Retina (tissue), 1 donor: ENCODE measurements at regions not wholly inside any gene's neighbourhood (a gene's known extent, or its start where the extent isn't known, plus 50 kb on each side); places are given as distances from the start of the nearest gene placed in this dataset.
"Not testable (repeated sequence)": the region's sequence is repeated elsewhere in the genome, so short reads cannot be mapped to it uniquely, and the experiment has no call there.

Source experiments
- DNase-seq: peaks from one replicate; pipeline ENCODE4 v3.0.0-alpha.2; 2016

- DNase-seq, result no peak
These were observed 159.7 kb downstream of the VSIG4 start for GRCh38 chrX:65879977-65880799.

GRCh38 chrX:65878456-65878855, 161.4 kb downstream of the VSIG4 start:
- no peak for DNase-seq

DNA sequence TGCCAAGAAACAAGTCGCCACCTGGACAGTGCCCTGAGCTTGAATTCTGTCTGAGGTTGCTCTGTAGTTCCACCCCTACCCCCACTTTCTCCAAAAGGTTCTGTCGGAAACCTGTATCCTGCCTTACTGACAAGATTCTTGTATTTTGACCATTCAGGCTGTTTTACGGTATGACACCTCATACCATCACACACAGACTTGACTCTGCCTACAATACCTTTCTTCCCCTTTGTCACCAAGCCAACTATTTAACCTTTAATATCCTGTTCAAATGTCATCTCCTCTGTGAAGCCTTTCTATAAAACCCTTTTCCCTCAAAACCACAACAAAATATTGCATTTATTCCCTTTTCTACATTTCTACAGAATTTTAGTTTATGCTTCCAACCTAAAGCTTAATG, 161.9 kb downstream of the VSIG4 start:
- DNase-seq, result no peak

DNA sequence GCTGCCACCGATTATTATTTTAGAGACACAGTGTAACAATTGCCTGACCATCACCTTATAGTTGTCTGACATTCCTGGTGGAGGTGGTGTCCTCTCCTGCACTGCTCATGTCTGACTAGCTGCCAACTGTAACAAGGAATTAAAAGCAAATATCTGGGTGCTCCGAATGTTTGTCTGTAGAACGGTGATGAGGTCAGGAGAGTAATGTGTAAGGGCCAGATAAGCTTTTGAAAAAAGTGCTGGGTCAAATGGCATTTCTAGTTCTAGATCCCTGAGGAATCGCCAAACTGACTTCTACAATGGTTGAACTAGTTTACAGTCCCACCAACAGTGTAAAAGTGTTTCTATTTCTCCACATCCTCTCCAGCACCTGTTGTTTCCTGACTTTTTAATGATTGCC, 164.3 kb downstream of the VSIG4 start:
- DNase-seq, result not testable (repeated sequence)

- DNase-seq, result no peak
These were observed 165.1 kb downstream of the VSIG4 start for GRCh38 chrX:65874765-65875164.

GRCh38 chrX:65874110-65874509, 165.8 kb downstream of the VSIG4 start:
- no peak for DNase-seq

GRCh38 chrX:65873385-65873784, 166.5 kb downstream of the VSIG4 start:
- DNase-seq, result no peak

DNA sequence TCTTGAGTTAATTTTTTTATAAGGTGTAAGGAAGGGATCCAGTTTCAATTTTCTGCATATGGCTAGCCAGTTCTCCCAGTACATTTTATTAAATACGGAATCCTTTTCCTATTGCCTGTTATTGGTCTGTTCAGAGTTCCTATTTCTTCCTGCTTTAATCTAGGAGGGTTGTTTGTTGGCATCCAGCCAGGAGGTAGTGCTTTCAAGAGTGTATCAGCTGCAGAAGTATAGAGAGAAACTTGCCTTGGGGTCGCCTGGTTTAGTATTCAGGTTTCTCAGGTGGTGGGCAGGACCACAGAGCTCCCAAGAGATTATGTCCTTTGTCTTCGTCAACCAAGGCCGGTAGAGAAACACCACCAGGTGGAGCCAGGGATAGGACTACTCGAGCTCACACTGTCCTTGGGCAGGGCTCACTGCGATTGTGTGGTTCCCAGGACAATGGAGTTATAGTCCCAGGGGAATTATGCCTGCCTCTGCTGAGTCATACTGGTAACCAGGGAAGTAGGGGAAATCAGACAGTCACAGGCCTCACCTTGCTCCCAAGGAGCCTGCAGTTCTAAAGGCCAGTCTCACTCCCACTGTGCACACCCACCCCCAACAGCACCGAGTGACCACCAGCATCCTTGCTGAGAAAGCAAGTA, 168.1 kb downstream of the VSIG4 start:
- no peak for DNase-seq

GRCh38 chrX:65870544-65870943, 169.3 kb downstream of the VSIG4 start:
- DNase-seq, result not testable (repeated sequence)

DNA sequence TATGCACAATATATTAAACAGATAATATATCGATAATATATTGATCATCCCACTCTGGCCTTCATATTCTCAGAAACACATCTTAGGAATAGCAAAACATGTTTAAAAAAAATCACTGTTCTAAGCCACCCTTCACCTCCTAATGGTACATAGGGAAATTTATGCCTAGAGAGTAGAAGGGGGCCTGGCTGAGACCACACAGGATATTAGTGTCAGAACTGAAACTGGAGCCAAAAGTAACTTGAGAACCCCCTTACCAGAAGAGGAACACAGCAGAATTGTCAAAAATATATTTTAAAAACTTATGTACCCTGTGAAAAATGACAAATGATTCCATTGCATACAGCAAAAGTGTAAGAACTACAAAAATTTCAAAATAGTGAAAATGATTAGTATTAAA, 173.1 kb downstream of the VSIG4 start:
- no peak for DNase-seq

DNA sequence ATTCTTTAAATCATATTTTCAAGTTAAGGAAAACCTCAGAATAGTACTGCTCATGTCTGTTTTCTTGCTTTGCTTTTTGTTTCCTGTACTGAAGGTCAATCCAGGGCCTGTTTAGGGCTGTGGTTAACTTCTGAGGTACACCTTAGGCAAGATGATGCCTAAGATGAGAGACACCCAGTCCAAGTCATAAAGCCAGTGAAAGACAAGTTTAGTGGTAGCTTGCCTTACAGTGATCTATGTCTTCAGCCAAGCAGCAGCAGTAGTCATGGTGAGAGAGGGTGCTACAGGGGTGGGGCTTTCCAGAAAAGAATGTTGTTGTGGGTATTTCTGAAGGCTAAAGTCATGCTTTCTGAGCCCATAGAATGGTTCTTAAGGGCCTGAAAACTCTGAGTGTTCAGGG, 173.7 kb downstream of the VSIG4 start:
- DNase-seq, result no peak

DNA sequence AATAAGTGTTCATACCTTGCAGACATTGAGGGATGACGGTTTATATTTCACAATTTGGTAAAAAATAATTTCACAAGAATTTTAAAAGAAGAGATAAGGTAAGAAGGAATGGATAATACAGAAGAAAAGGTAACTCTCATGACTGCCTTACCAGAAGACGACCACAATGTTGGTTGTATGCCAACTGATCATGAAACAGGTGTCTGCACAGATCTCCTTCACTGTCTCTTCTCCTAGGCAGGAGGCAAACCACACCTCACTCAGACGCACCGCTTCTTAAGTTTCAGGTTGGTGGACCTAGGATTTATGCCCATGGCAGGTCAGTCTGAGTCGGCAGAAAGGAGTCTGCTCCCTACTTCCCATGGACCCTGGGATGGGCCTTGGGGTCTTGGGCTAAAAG, 177.2 kb downstream of the VSIG4 start:
- DNase-seq, result no peak

DNA sequence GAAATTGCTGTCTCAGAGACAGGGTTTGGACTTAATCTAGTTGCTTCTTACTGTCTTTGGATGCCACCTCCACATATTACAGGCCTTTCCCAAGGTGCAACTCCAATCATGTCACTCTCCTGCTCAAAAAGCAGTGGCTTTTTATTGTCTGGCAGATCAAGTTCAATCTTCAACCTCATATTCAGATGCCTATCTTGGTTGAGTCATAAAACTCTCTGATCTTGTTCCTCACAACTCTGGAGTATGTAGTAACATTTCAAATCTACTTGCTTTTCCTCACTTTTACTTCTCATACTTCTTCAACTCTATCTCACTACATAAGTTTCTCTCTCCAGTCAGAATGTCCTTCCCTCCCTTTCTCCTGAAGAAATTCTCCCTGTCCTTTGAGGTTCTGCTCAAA, 180.6 kb downstream of the VSIG4 start:
- DNase-seq, result no peak

GRCh38 chrX:65854437-65854836, 185.4 kb downstream of the VSIG4 start:
- DNase-seq, result not testable (repeated sequence)

- not testable (repeated sequence) for DNase-seq
These were observed 183.9 kb downstream of the MSN start for GRCh38 chrX:65851306-65851705.

- DNase-seq, result not testable (repeated sequence)
These were observed 183.4 kb downstream of the MSN start for GRCh38 chrX:65850821-65851220.

- no peak for DNase-seq
These were observed 179.5 kb downstream of the MSN start for GRCh38 chrX:65846974-65847373.

GRCh38 chrX:65841263-65841662, 173.8 kb downstream of the MSN start:
- no peak for DNase-seq

DNA sequence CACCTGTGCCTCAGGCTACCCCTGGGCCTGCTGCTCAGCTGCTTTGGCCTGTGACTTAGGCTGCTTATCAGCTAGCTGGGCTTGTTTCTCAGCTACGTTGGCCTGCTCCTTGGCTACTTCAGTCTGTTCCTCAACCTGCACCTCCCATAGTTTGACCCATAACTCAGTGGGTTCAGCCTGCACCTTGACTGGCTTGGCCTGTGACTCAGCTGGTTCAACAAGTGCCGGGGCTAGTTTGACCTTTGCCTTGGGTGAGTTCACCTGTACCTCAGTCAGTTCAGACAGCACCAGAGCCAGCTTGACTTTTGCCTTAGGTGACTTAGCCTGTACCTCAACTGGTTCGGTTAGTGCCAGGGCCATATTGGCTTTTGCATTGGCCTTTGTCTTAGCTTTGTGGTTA, 171.2 kb downstream of the MSN start:
- DNase-seq, result no peak

- DNase-seq, result no peak
These were observed 170.6 kb downstream of the MSN start for GRCh38 chrX:65837875-65838549.

GRCh38 chrX:65831268-65831667, 163.8 kb downstream of the MSN start:
- no peak for DNase-seq

DNA sequence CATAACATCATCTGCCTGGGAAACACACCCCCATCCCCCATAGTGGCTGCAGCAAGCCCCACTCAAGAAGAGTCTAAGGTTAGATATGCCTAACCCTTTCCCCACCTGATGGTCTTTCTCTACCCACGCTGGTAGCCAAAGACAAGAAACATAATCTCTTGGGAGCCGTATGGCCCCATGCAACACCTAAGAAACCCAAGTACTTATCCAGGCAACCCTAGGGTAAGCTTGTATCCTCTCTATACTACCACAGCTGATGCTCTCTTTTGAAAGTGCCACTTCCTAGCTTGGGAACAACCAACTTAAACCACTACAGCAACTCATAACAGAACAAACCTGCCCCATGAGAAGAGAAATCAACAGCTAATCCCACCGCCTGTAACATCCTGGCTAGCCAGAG, 161.1 kb downstream of the MSN start:
- no peak for DNase-seq

DNA sequence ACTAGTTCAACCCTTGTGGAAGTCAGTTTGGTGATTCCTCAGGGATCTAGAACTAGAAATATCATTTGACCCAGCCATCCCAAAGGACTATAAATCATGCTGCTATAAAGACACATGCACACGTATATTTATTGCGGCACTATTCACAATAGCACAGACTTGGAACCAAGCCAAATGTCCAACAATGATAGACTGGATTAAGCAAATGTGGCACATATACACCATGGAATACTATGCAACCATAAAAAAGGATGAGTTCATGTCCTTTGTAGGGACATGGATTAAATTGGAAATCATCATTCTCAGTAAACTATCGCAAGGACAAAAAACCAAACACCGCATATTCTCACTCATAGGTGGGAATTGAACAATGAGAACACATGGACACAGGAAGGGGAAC, 157.8 kb downstream of the MSN start:
- not testable (repeated sequence) for DNase-seq
